ENCODE measurements at regions not wholly inside any gene's neighbourhood (a gene's known extent, or its start where the extent isn't known, plus 50 kb on each side); places are given as distances from the start of the nearest gene placed in this dataset.

DNA sequence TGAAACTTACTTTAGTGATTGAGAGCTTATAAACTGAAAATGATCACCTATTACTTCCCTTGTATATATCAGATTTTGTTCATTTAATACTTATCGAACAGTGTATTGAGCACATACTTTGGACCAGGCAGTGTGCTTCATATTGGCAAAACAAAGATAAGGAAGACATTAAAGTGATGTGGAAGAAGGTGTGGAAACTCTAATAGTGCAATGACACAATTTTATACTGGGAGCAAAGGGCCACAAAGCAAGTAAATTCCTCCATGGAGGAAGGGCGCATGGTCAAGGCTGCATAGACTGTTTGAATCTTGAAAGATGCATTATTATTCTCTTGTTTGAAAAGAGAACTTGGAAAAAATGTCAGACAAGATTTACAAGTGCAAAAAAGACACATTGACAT is 936.5 kb upstream of the DDX18 start:
- no peak for DNase-seq
- no peak overlapping the region for H3K4me2 ChIP-seq (ENCODE audit: insufficient read depth, low read length)
- no peaks in the 10 kb centered on the region for H3K36me3 ChIP-seq (ENCODE audit: insufficient read depth, low read length)
- H4K20me1 ChIP-seq (ENCODE audit: insufficient read depth, low read length) = no peaks in the 10 kb centered on the region
- no peak overlapping the region for H3K9ac ChIP-seq (ENCODE audit: low read depth, low read length)
- H2AFZ ChIP-seq (ENCODE audit: low read depth, low read length) = no peak overlapping the region
- no peak overlapping the region for H3K27ac ChIP-seq (ENCODE audit: low read length)
- ATAC-seq (ENCODE audit: insufficient read depth, low read depth) = no peak
- no peaks in the 10 kb centered on the region for H3K79me2 ChIP-seq (ENCODE audit: insufficient read depth, low read length)
- no peaks in the 10 kb centered on the region for H3K4me1 ChIP-seq (ENCODE audit: insufficient read depth, low read length)
- H3K4me3 ChIP-seq (ENCODE audit: low read depth in 1 of 2, low read length in 2 of 2) = no peak overlapping the region
- H3K27me3 ChIP-seq (ENCODE audit: insufficient read depth, low read length, poor library complexity) = no peaks in the 10 kb centered on the region
- no peak for TF ChIP-seq EZH2 (IDR thresholded peaks at IDR 0.05; ENCODE audit: borderline replicate concordance, low read depth, low read length, severe bottlenecking)
- TF ChIP-seq, protein P1, sequence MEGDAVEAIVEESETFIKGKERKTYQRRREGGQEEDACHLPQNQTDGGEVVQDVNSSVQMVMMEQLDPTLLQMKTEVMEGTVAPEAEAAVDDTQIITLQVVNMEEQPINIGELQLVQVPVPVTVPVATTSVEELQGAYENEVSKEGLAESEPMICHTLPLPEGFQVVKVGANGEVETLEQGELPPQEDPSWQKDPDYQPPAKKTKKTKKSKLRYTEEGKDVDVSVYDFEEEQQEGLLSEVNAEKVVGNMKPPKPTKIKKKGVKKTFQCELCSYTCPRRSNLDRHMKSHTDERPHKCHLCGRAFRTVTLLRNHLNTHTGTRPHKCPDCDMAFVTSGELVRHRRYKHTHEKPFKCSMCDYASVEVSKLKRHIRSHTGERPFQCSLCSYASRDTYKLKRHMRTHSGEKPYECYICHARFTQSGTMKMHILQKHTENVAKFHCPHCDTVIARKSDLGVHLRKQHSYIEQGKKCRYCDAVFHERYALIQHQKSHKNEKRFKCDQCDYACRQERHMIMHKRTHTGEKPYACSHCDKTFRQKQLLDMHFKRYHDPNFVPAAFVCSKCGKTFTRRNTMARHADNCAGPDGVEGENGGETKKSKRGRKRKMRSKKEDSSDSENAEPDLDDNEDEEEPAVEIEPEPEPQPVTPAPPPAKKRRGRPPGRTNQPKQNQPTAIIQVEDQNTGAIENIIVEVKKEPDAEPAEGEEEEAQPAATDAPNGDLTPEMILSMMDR (IDR thresholded peaks at IDR 0.05; ENCODE audit: borderline replicate concordance, extremely low read depth, low read length, poor library complexity, severe bottlenecking) = no peak
- H3K9me3 ChIP-seq (ENCODE audit: insufficient read depth, low read length, severe bottlenecking) = no peaks in the 10 kb centered on the region

DNA sequence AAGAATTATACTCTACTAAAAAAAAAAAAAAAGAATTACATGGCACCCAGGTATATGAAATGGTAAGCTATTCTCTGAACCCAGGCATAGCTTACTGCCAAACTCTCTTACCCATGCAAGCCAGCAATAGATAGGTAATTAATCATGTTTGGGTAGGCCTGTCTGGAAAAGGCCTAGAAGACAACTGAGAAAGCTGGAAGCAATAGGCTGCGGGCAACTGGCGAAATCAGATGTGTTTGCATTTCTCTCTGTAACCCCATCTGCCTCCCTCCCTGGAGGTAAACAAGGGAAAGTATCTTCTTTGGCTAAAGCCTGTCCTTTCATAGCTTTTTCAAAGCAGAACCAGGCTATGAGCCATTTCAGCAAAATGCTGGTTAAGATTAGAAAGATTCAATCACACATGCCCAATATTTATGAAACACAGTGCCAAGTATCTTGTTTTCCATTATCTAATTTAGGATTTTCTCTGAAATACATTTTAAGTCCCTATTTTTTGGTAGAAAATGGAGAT is 934.8 kb upstream of the DDX18 start:
- TF ChIP-seq, protein P1 (IDR thresholded peaks at IDR 0.05; ENCODE audit: borderline replicate concordance, extremely low read depth, low read length, poor library complexity, severe bottlenecking) = no peak
- no peak for TF ChIP-seq EZH2 (IDR thresholded peaks at IDR 0.05; ENCODE audit: borderline replicate concordance, low read depth, low read length, severe bottlenecking)
- Histone ChIP-seq H3K36me3 (ENCODE audit: insufficient read depth, low read length) (no peaks in the 10 kb centered on the region), H3K4me2 (ENCODE audit: insufficient read depth, low read length) (no peak overlapping the region), H3K4me3 (ENCODE audit: low read depth in 1 of 2, low read length in 2 of 2) (no peak overlapping the region), H3K4me1 (ENCODE audit: insufficient read depth, low read length) (no peaks in the 10 kb centered on the region), H3K9ac (ENCODE audit: low read depth, low read length) (no peak overlapping the region), H3K79me2 (ENCODE audit: insufficient read depth, low read length) (no peaks in the 10 kb centered on the region), H3K27me3 (ENCODE audit: insufficient read depth, low read length, poor library complexity) (no peaks in the 10 kb centered on the region), H3K27ac (ENCODE audit: low read length) (no peak overlapping the region), H4K20me1 (ENCODE audit: insufficient read depth, low read length) (no peaks in the 10 kb centered on the region), H3K9me3 (ENCODE audit: insufficient read depth, low read length, severe bottlenecking) (no peaks in the 10 kb centered on the region), H2AFZ (ENCODE audit: low read depth, low read length) (no peak overlapping the region)
- ATAC-seq (ENCODE audit: insufficient read depth, low read depth) (no peak), DNase-seq (no peak)

DNA sequence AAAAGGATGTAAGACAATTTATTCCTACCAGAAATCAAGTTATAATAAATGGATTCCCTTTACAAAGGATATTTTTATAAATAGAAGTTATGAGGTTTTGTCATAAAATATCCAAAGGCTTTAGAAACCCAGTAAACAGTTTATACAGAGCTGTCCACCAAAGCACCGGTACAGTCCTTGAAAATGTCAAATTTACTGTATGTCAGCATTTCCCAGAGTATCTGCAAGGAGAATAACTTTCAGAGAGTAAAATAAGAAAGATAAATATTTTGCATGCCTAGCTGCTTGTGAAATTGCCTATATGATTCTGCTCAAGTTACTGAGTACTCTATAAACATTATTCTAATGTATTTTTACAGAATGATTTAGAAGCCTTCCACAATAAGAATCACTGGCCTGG is 923.3 kb upstream of the DDX18 start:
- DNase-seq = no peak
- TF ChIP-seq EZH2 (IDR thresholded peaks at IDR 0.05; ENCODE audit: borderline replicate concordance, low read depth, low read length, severe bottlenecking) = no peak
- TF ChIP-seq, protein P1 (IDR thresholded peaks at IDR 0.05; ENCODE audit: borderline replicate concordance, extremely low read depth, low read length, poor library complexity, severe bottlenecking) = no peak

DNA sequence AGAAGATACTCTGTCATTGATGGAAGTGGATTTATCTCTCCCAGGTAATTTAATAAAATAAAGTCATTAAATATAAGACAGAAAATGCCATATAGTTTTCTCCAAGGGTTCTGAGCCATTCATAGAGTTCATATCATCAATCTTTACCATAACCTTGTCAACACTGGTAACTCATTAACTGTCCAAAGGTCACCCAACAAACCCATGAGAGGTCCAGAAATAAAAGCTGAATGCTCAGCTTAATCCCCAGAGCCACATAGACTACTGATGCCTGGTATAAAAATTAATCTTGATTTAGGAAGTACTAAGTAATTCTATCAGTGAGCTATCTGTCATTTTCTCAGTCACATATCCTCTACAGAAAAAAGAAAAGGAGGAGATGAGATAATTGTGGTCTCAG is 903.0 kb upstream of the DDX18 start:
- Histone ChIP-seq H3K79me2 (ENCODE audit: insufficient read depth, low read length) (no peaks in the 10 kb centered on the region), H3K4me2 (ENCODE audit: insufficient read depth, low read length) (no peak overlapping the region), H3K36me3 (ENCODE audit: insufficient read depth, low read length) (no peaks in the 10 kb centered on the region), H3K27me3 (ENCODE audit: insufficient read depth, low read length, poor library complexity) (no peaks in the 10 kb centered on the region), H3K4me1 (ENCODE audit: insufficient read depth, low read length) (no peaks in the 10 kb centered on the region), H2AFZ (ENCODE audit: low read depth, low read length) (no peak overlapping the region), H3K9ac (ENCODE audit: low read depth, low read length) (no peak overlapping the region), H3K9me3 (ENCODE audit: insufficient read depth, low read length, severe bottlenecking) (no peaks in the 10 kb centered on the region), H4K20me1 (ENCODE audit: insufficient read depth, low read length) (no peaks in the 10 kb centered on the region), H3K27ac (ENCODE audit: low read length) (no peak overlapping the region), H3K4me3 (ENCODE audit: low read depth in 1 of 2, low read length in 2 of 2) (no peak overlapping the region)
- no peak for DNase-seq
- no peak for TF ChIP-seq EZH2 (IDR thresholded peaks at IDR 0.05; ENCODE audit: borderline replicate concordance, low read depth, low read length, severe bottlenecking)
- no peak for ATAC-seq (ENCODE audit: insufficient read depth, low read depth)

More for the DNA sequence above, 923.3 kb upstream of the DDX18 start:
- no peaks in the 10 kb centered on the region for H4K20me1 ChIP-seq (ENCODE audit: insufficient read depth, low read length)
- H3K9ac ChIP-seq (ENCODE audit: low read depth, low read length) = no peak overlapping the region
- no peak overlapping the region for H3K4me3 ChIP-seq (ENCODE audit: low read depth in 1 of 2, low read length in 2 of 2)
- H3K36me3 ChIP-seq (ENCODE audit: insufficient read depth, low read length) = no peaks in the 10 kb centered on the region
- H2AFZ ChIP-seq (ENCODE audit: low read depth, low read length) = no peak overlapping the region
- H3K27me3 ChIP-seq (ENCODE audit: insufficient read depth, low read length, poor library complexity) = no peaks in the 10 kb centered on the region
- ATAC-seq (ENCODE audit: insufficient read depth, low read depth) = no peak
- no peaks in the 10 kb centered on the region for H3K79me2 ChIP-seq (ENCODE audit: insufficient read depth, low read length)
- H3K4me1 ChIP-seq (ENCODE audit: insufficient read depth, low read length) = no peaks in the 10 kb centered on the region
- H3K27ac ChIP-seq (ENCODE audit: low read length) = no peak overlapping the region
- no peak overlapping the region for H3K4me2 ChIP-seq (ENCODE audit: insufficient read depth, low read length)
- no peaks in the 10 kb centered on the region for H3K9me3 ChIP-seq (ENCODE audit: insufficient read depth, low read length, severe bottlenecking)

Measured in DND-41 (cell line).